ENCODE measurements at regions not wholly inside any gene's neighbourhood (a gene's known extent, or its start where the extent isn't known, plus 50 kb on each side); places are given as distances from the start of the nearest gene placed in this dataset.

GRCh38 chrX:13903405-13903804, 86.5 kb upstream of the GPM6B start:
- no peak for DNase-seq (ENCODE audit: low spot score)

- no peak for DNase-seq (ENCODE audit: low spot score)
Observed at GRCh38 chrX:13902406-13902805, 85.5 kb upstream of the GPM6B start.

GRCh38 chrX:13901354-13901753, 84.5 kb upstream of the GPM6B start:
- DNase-seq (ENCODE audit: low spot score), result no peak

GRCh38 chrX:13900351-13900750, 83.5 kb upstream of the GPM6B start:
- no peak for DNase-seq (ENCODE audit: low spot score)

- DNase-seq (ENCODE audit: low spot score), result no peak
Observed at GRCh38 chrX:13899607-13900006, 82.7 kb upstream of the GPM6B start.

GRCh38 chrX:13898603-13899002, 81.7 kb upstream of the GPM6B start:
- DNase-seq (ENCODE audit: low spot score), result no peak

- DNase-seq (ENCODE audit: low spot score), result peak; percentile 8
Observed at GRCh38 chrX:13898083-13898482, 81.2 kb upstream of the GPM6B start.

- DNase-seq (ENCODE audit: low spot score), result no peak
Observed at GRCh38 chrX:13897566-13897965, 80.7 kb upstream of the GPM6B start.

- DNase-seq (ENCODE audit: low spot score), result no peak
Observed at GRCh38 chrX:13894888-13895565, 78.1 kb upstream of the GPM6B start.

GRCh38 chrX:13893826-13894225, 76.9 kb upstream of the GPM6B start:
- DNase-seq (ENCODE audit: low spot score), result no peak

GRCh38 chrX:13892856-13893255, 76.0 kb upstream of the GPM6B start:
- no peak for DNase-seq (ENCODE audit: low spot score)

GRCh38 chrX:13891377-13892140, 74.7 kb upstream of the GPM6B start:
- DNase-seq (ENCODE audit: low spot score), result no peak

GRCh38 chrX:13890806-13891205, 73.9 kb upstream of the GPM6B start:
- DNase-seq (ENCODE audit: low spot score), result no peak

GRCh38 chrX:13888284-13888683, 71.4 kb upstream of the GPM6B start:
- no peak for DNase-seq (ENCODE audit: low spot score)

GRCh38 chrX:13885591-13885990, 68.7 kb upstream of the GPM6B start:
- DNase-seq (ENCODE audit: low spot score), result no peak

GRCh38 chrX:13876652-13877051, 59.8 kb upstream of the GPM6B start:
- peak; percentile 31 for DNase-seq (ENCODE audit: low spot score)

- peak; percentile 80 for DNase-seq (ENCODE audit: low spot score)
Observed at GRCh38 chrX:13875572-13875971, 58.7 kb upstream of the GPM6B start.

- no peak for DNase-seq (ENCODE audit: low spot score)
Observed at GRCh38 chrX:13868591-13868990, 51.7 kb upstream of the GPM6B start.

Measured in SK-N-DZ (cell line).